GM10266 (cell line): ENCODE measurements at regions not wholly inside any gene's neighbourhood (a gene's known extent, or its start where the extent isn't known, plus 50 kb on each side); places are given as distances from the start of the nearest gene placed in this dataset.

Source experiments
- DNase-seq: peaks from one replicate; pipeline ENCODE4 v3.0.0; 2012; ENCODE audit errors: extremely low spot score
- TF ChIP-seq, protein P1 (sequence below): IDR thresholded peaks from 2 replicates; pipeline ENCODE4 v1.5.1; 2012; ENCODE audit warnings: mild to moderate bottlenecking, low read depth; ENCODE audit not compliant: control insufficient read depth, insufficient read depth; ENCODE audit errors: missing control alignments

DNA sequence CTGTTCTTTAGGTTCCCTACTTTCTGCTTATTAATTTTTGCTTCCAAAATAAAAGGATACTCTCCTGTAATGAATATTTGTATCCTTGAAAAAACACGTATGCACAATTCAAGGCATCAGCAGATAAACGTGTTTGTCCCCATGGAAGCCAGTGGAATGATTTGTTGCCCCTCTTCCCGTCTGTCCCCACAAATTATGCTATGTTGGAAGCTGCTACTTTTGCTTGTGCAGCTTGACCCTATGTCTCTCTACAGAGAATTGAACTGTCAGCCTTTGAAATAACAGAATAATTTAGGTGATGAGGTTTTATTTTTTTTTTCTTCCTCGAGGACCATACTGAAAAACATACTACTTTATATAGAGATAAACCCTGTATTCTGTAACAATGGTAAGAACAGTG lies 401.5 kb upstream of the GOLIM4 start:
- TF ChIP-seq, protein P1, sequence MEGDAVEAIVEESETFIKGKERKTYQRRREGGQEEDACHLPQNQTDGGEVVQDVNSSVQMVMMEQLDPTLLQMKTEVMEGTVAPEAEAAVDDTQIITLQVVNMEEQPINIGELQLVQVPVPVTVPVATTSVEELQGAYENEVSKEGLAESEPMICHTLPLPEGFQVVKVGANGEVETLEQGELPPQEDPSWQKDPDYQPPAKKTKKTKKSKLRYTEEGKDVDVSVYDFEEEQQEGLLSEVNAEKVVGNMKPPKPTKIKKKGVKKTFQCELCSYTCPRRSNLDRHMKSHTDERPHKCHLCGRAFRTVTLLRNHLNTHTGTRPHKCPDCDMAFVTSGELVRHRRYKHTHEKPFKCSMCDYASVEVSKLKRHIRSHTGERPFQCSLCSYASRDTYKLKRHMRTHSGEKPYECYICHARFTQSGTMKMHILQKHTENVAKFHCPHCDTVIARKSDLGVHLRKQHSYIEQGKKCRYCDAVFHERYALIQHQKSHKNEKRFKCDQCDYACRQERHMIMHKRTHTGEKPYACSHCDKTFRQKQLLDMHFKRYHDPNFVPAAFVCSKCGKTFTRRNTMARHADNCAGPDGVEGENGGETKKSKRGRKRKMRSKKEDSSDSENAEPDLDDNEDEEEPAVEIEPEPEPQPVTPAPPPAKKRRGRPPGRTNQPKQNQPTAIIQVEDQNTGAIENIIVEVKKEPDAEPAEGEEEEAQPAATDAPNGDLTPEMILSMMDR = no peak
- no peak for DNase-seq

GRCh38 chr3:168495932-168496331 lies 400.2 kb upstream of the GOLIM4 start:
- DNase-seq = no peak
- TF ChIP-seq, protein P1 = no peak

DNA sequence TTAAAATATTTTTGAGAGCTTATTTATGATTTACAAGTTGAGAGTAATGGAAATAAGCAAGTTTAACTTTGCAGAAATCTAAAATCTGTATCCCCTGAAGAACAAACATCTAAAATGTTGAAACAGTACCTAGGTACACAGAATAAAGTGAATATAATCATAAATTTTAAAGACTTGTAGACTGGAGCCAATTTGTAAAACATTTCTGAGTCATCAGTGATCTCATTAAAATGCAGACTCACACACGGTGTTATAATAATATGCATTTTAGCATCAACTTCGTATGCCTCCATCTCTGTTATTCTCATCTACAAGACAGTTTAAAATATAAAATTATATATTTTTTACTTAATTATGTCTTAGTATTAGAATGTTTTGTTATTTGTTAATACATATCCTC lies 399.5 kb upstream of the GOLIM4 start:
- TF ChIP-seq, protein P1 = no peak
- no peak for DNase-seq

DNA sequence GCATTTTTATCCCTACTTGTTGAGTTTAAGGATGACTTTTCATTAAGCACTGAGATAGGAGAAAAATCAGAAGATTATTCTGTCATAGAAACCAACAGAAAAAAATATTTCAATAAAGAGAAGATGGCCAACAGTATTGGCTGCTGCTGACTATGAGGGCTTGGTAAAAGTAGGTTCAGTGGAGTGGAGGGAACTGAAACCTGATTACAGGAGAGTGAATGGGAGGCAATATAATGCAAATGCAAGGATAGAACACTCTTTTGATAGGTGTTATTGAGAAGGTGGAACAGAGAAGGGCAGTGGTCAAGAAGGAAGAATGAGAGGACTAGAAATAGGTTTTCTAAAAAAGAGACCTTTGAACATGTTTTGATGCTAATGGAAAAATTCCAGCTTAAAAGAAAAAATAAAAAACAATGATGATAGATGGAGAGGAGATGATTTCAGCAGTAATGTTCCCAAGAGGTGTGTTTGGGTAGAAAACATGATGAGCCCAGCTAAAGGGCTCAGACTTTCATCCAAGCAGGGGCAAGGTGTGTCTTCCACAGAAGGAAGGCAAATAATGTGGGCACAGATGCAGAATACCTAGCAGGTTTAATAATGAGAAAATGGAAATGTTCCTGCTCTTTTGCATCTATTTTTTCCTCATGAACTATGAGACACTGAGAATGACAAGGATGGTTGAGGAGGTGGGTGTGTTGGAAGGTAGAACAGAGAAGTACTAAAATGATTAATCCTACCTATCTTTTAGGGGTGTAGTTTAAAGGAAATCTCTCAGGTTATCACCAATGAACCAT lies 397.9 kb upstream of the GOLIM4 start:
- no peak for DNase-seq

GRCh38 chr3:168490981-168491380 lies 395.3 kb upstream of the GOLIM4 start:
- no peak for DNase-seq
- TF ChIP-seq, protein P1 = no peak

More for the DNA sequence above, 397.9 kb upstream of the GOLIM4 start:
- TF ChIP-seq, protein P1 = no peak

DNA sequence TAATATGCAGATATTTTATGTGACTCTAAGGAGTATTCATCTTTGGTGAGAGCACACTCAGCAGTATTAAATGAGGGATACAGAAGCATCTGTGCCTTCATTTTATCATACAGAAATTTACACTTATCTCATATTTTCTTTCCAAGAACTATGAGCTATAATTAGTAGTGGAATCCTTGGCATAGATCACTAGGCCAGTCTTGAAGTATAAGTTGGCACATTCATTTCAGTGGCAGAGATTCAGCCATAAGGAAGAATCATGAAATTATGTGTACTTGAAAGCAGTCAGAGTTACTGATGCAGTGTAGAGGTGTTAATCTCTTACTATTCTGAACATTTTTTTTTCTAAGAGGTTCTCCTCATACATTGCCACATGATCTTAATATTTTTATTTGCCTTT lies 393.6 kb upstream of the GOLIM4 start:
- no peak for DNase-seq
- TF ChIP-seq, protein P1 = no peak

GRCh38 chr3:168485936-168486335 lies 390.2 kb upstream of the GOLIM4 start:
- no peak for DNase-seq
- TF ChIP-seq, protein P1 = no peak
